GM13976 (cell line): ENCODE measurements at regions not wholly inside any gene's neighbourhood (a gene's known extent, or its start where the extent isn't known, plus 50 kb on each side); places are given as distances from the start of the nearest gene placed in this dataset.

Experiments
- DNase-seq: peaks from one replicate; pipeline ENCODE4 v3.0.0; 2012; ENCODE audit warnings: low spot score
- CTCF ChIP-seq: IDR thresholded peaks from 2 replicates; pipeline ENCODE4 v1.5.1; 2012; ENCODE audit warnings: borderline replicate concordance, mild to moderate bottlenecking; ENCODE audit not compliant: insufficient read depth; ENCODE audit errors: extremely low read depth, missing control alignments, control extremely low read depth
- in situ Hi-C: fragments of 300-500 bp; cut with MboI; formaldehyde crosslinking; loops from one replicate; pipeline ENCODE4 v1.12.0; 2022; ENCODE audit warnings: low sequenced_read_pairs, mixed read lengths, inconsistent platforms; ENCODE audit not compliant: unreplicated experiment

GRCh38 chr2:146927080-146927711, 917.6 kb upstream of the ACVR2A start:
- peak; percentile 54 for TF ChIP-seq CTCF

GRCh38 chr2:146918280-146918679, 926.5 kb upstream of the ACVR2A start:
- DNase-seq: no peak
- no peak for TF ChIP-seq CTCF
- in situ Hi-C loops: no loop called here

More at GRCh38 chr2:146927080-146927711, 917.6 kb upstream of the ACVR2A start:
- DNase-seq: peak; percentile 24
- in situ Hi-C loops: no loop called here

GRCh38 chr2:146917431-146918042, 927.3 kb upstream of the ACVR2A start:
- in situ Hi-C loops: no loop called here
- TF ChIP-seq CTCF: no peak
- DNase-seq: no peak

- no peak for TF ChIP-seq CTCF
- in situ Hi-C loops: no loop called here
- DNase-seq: no peak
These were observed 927.9 kb upstream of the ACVR2A start for GRCh38 chr2:146916914-146917313.

GRCh38 chr2:146913476-146913875, 931.4 kb upstream of the ACVR2A start:
- DNase-seq: no peak
- TF ChIP-seq CTCF: no peak
- in situ Hi-C loops: no loop called here

GRCh38 chr2:146912536-146912935, 932.3 kb upstream of the ACVR2A start:
- DNase-seq: no peak
- in situ Hi-C loops: no loop called here
- no peak for TF ChIP-seq CTCF

- no peak for TF ChIP-seq CTCF
- in situ Hi-C loops: no loop called here
- no peak for DNase-seq
These were observed 936.1 kb upstream of the ACVR2A start for GRCh38 chr2:146908776-146909175.
